RWPE2 (cell line): ENCODE measurements at regions not wholly inside any gene's neighbourhood (a gene's known extent, or its start where the extent isn't known, plus 50 kb on each side); places are given as distances from the start of the nearest gene placed in this dataset.

ENCODE experiments used
- ATAC-seq: fragments of 200-7000 bp; cut with Tn5 transposase; 3 replicates; pipeline ENCODE4 v1.9.1; 2021; ENCODE audit warnings: low read depth
- DNase-seq: peaks from one replicate; pipeline ENCODE4 v3.0.0-alpha.2; 2020; ENCODE audit warnings: low spot score
- H3K27ac ChIP-seq: fragments of 450-650 bp; 2 replicates; pipeline ENCODE4 v1.5.1; 2017; ENCODE audit warnings: mild to moderate bottlenecking; ENCODE audit not compliant: poor library complexity, severe bottlenecking
- H3K27me3 ChIP-seq: fragments of 250-450 bp; sonication (Bioruptor Pico); 2 replicates; pipeline ENCODE4 v1.5.1; 2021; ENCODE audit warnings: mild to moderate bottlenecking, moderate library complexity; ENCODE audit not compliant: insufficient read depth, poor library complexity, severe bottlenecking
- H3K36me3 ChIP-seq: fragments of 250-450 bp; sonication (Bioruptor Pico); 2 replicates; pipeline ENCODE4 v1.5.1; 2020; ENCODE audit warnings: low read depth, mild to moderate bottlenecking, moderate library complexity
- H3K4me1 ChIP-seq: fragments of 250-450 bp; sonication (Bioruptor Pico); 2 replicates; pipeline ENCODE4 v1.5.1; 2021; ENCODE audit warnings: mild to moderate bottlenecking, moderate library complexity; ENCODE audit not compliant: insufficient read depth, poor library complexity, severe bottlenecking
- H3K4me3 ChIP-seq: fragments of 250-450 bp; sonication (Bioruptor Pico); 2 replicates; pipeline ENCODE4 v1.5.1; 2021; ENCODE audit warnings: mild to moderate bottlenecking, moderate library complexity; ENCODE audit not compliant: severe bottlenecking
- H3K9me3 ChIP-seq: fragments of 250-450 bp; sonication (Bioruptor Pico); 2 replicates; pipeline ENCODE4 v1.5.1; 2021; ENCODE audit warnings: mild to moderate bottlenecking, moderate library complexity; ENCODE audit not compliant: severe bottlenecking
- CTCF ChIP-seq: fragments of 450-650 bp; IDR thresholded peaks from one replicate; pipeline ENCODE4 v1.5.1; 2017; ENCODE audit warnings: mild to moderate bottlenecking, moderate library complexity; ENCODE audit not compliant: poor library complexity, severe bottlenecking

GRCh38 chr6:131381052-131381708, 191.8 kb upstream of the ARG1 start:
- H3K9me3 ChIP-seq = no peaks in the 10 kb centered on the region
- no peaks in the 10 kb centered on the region for H3K4me1 ChIP-seq
- DNase-seq (no peak), ATAC-seq (no peak)
- TF ChIP-seq CTCF = no peak
- H3K36me3 ChIP-seq = no peaks in the 10 kb centered on the region
- H3K27me3 ChIP-seq = no peaks in the 10 kb centered on the region
- H3K27ac ChIP-seq = no peak overlapping the region
- H3K4me3 ChIP-seq = no peak overlapping the region

- ATAC-seq (no peak), DNase-seq (no peak)
- H3K4me1 ChIP-seq = no peaks in the 10 kb centered on the region
- TF ChIP-seq CTCF = no peak
- no peak overlapping the region for H3K27ac ChIP-seq
- H3K4me3 ChIP-seq = no peak overlapping the region
- H3K36me3 ChIP-seq = no peaks in the 10 kb centered on the region
- no peaks in the 10 kb centered on the region for H3K9me3 ChIP-seq
- no peaks in the 10 kb centered on the region for H3K27me3 ChIP-seq
Measured at GRCh38 chr6:131381709-131382093, 191.3 kb upstream of the ARG1 start.

- TF ChIP-seq CTCF = no peak
- no peak overlapping the region for H3K4me3 ChIP-seq
Measured at GRCh38 chr6:131382631-131383030, 190.4 kb upstream of the ARG1 start.

GRCh38 chr6:131383421-131384411, 189.3 kb upstream of the ARG1 start:
- Histone ChIP-seq H3K4me1 (no peaks in the 10 kb centered on the region), H3K27me3 (no peaks in the 10 kb centered on the region), H3K27ac (no peak overlapping the region), H3K9me3 (no peaks in the 10 kb centered on the region), H3K4me3 (no peak overlapping the region), H3K36me3 (no peaks in the 10 kb centered on the region)
- ATAC-seq = no peak
- no peak for DNase-seq
- no peak for TF ChIP-seq CTCF

More at GRCh38 chr6:131382631-131383030, 190.4 kb upstream of the ARG1 start:
- ATAC-seq = no peak
- DNase-seq = no peak
- H3K36me3 ChIP-seq = no peaks in the 10 kb centered on the region
- H3K27me3 ChIP-seq = no peaks in the 10 kb centered on the region
- no peaks in the 10 kb centered on the region for H3K4me1 ChIP-seq
- no peaks in the 10 kb centered on the region for H3K9me3 ChIP-seq
- no peak overlapping the region for H3K27ac ChIP-seq
